ENCODE measurements at regions not wholly inside any gene's neighbourhood (a gene's known extent, or its start where the extent isn't known, plus 50 kb on each side); places are given as distances from the start of the nearest gene placed in this dataset.

DNA sequence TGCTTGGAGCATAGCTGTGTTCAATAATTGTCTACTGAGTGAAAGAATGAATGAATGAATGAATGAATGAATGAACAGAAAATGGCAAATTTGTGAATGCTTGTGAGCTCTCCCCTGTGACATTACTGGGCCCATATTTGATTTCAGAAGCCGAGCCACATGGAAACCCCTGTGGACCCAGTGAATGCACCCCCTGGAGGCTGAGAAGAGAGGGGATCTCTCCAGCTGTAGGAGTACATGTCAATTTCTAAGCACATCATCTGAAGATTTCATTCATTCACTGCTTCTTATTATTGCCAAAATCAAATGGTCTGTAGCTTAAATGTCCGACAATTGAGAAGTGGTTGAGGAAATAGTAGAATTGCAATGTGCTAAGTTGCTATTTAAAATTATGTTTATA is 58.3 kb upstream of the DOCK1 start:
- TF ChIP-seq CTCF (IDR thresholded peaks at IDR 0.05; ENCODE audit: low read depth, low read length) = no peak
- no peak for TF ChIP-seq POLR2A (IDR thresholded peaks at IDR 0.05; ENCODE audit: extremely low read depth, insufficient read length)

Measured in NB4 (cell line).